ENCODE measurements at regions not wholly inside any gene's neighbourhood (a gene's known extent, or its start where the extent isn't known, plus 50 kb on each side); places are given as distances from the start of the nearest gene placed in this dataset.
"Not testable (repeated sequence)": the region's sequence is repeated elsewhere in the genome, so short reads cannot be mapped to it uniquely, and the experiment has no call there.

GRCh38 chrX:84865113-84865512, 138.6 kb upstream of the APOOL start:
- no peak for DNase-seq

- DNase-seq, result not testable (repeated sequence)
These were observed 133.4 kb upstream of the APOOL start for GRCh38 chrX:84870281-84870680.

- DNase-seq, result not testable (repeated sequence)
These were observed 131.4 kb upstream of the APOOL start for GRCh38 chrX:84872160-84872771.

- DNase-seq, result peak in 1 of 2 donors; percentile 0
These were observed 130.5 kb upstream of the APOOL start for GRCh38 chrX:84873176-84873575.

GRCh38 chrX:84876876-84877275, 126.8 kb upstream of the APOOL start:
- DNase-seq, result no peak

GRCh38 chrX:84893897-84894296, 109.8 kb upstream of the APOOL start:
- no peak for DNase-seq

GRCh38 chrX:84907324-84907968, 96.2 kb upstream of the APOOL start:
- peak in 1 of 2 donors; percentile 2 for DNase-seq

GRCh38 chrX:84909151-84909550, 94.5 kb upstream of the APOOL start:
- no peak for DNase-seq

- DNase-seq, result no peak
These were observed 79.1 kb upstream of the APOOL start for GRCh38 chrX:84924624-84925023.

GRCh38 chrX:84932814-84933213, 70.9 kb upstream of the APOOL start:
- DNase-seq, result no peak

- DNase-seq, result no peak
These were observed 69.6 kb upstream of the APOOL start for GRCh38 chrX:84933956-84934556.

Data from hippocampal formation (tissue), 2 donors.